HG03439 (cell line): ENCODE measurements at regions not wholly inside any gene's neighbourhood (a gene's known extent, or its start where the extent isn't known, plus 50 kb on each side); places are given as distances from the start of the nearest gene placed in this dataset.
"Not testable (repeated sequence)": the region's sequence is repeated elsewhere in the genome, so short reads cannot be mapped to it uniquely, and the experiment has no call there.

Experiments used
- ATAC-seq: cut with Tn5 transposase; IDR thresholded peaks from one replicate; pipeline ENCODE4 v1.9.1; 2021; ENCODE audit warnings: mild to moderate bottlenecking, moderate library complexity; ENCODE audit not compliant: unreplicated experiment

GRCh38 chr7:68977385-68978055 is 620.8 kb upstream of the AUTS2 start:
- ATAC-seq: no peak

- no peak for ATAC-seq
Measured at GRCh38 chr7:68978710-68979109, 619.6 kb upstream of the AUTS2 start.

GRCh38 chr7:68980011-68980410 is 618.3 kb upstream of the AUTS2 start:
- ATAC-seq: no peak

GRCh38 chr7:68980432-68980831 is 617.8 kb upstream of the AUTS2 start:
- ATAC-seq: not testable (repeated sequence)

GRCh38 chr7:68984306-68984705 is 614.0 kb upstream of the AUTS2 start:
- no peak for ATAC-seq

GRCh38 chr7:68994841-68995240 is 603.4 kb upstream of the AUTS2 start:
- ATAC-seq: no peak

- no peak for ATAC-seq
Measured at GRCh38 chr7:68998136-68998535, 600.1 kb upstream of the AUTS2 start.

GRCh38 chr7:69002416-69002815 is 595.9 kb upstream of the AUTS2 start:
- no peak for ATAC-seq

GRCh38 chr7:69012149-69012548 is 586.1 kb upstream of the AUTS2 start:
- no peak for ATAC-seq

GRCh38 chr7:69017208-69017607 is 581.1 kb upstream of the AUTS2 start:
- ATAC-seq: no peak

- no peak for ATAC-seq
Measured at GRCh38 chr7:69018200-69018599, 580.1 kb upstream of the AUTS2 start.

- ATAC-seq: no peak
Measured at GRCh38 chr7:69019437-69019836, 578.8 kb upstream of the AUTS2 start.

- ATAC-seq: no peak
Measured at GRCh38 chr7:69020536-69020935, 577.7 kb upstream of the AUTS2 start.

GRCh38 chr7:69025249-69025648 is 573.0 kb upstream of the AUTS2 start:
- ATAC-seq: no peak

GRCh38 chr7:69032848-69033247 is 565.4 kb upstream of the AUTS2 start:
- no peak for ATAC-seq

- no peak for ATAC-seq
Measured at GRCh38 chr7:69035826-69036225, 562.4 kb upstream of the AUTS2 start.

- ATAC-seq: no peak
Measured at GRCh38 chr7:69036301-69036700, 562.0 kb upstream of the AUTS2 start.

GRCh38 chr7:69038915-69039314 is 559.4 kb upstream of the AUTS2 start:
- ATAC-seq: no peak

- ATAC-seq: no peak
Measured at GRCh38 chr7:69042138-69042537, 556.1 kb upstream of the AUTS2 start.

GRCh38 chr7:69047151-69047754 is 551.0 kb upstream of the AUTS2 start:
- no peak for ATAC-seq

GRCh38 chr7:69049326-69049725 is 548.9 kb upstream of the AUTS2 start:
- no peak for ATAC-seq

GRCh38 chr7:69052447-69052846 is 545.8 kb upstream of the AUTS2 start:
- ATAC-seq: no peak

GRCh38 chr7:69060516-69060915 is 537.8 kb upstream of the AUTS2 start:
- ATAC-seq: no peak
